T-helper 17 cell (primary cell): ENCODE measurements at regions not wholly inside any gene's neighbourhood (a gene's known extent, or its start where the extent isn't known, plus 50 kb on each side); places are given as distances from the start of the nearest gene placed in this dataset.

ENCODE experiments used
- ATAC-seq: fragments of 150-1000 bp; cut with Tn5 transposase; 2 replicates; pipeline ENCODE4 v1.10.0; 2021; ENCODE audit warnings: mild to moderate bottlenecking, moderate library complexity
- DNase-seq, 3 donors: peaks; one replicate each; pipeline versions ENCODE4 v3.0.0 to v3.0.0-alpha.2; 2020 to 2021
- H3K9me3 ChIP-seq: one replicate; pipeline ENCODE4 v1.7.0; 2013; ENCODE audit warnings: low read length, mild to moderate bottlenecking; ENCODE audit not compliant: control insufficient read depth, poor library complexity, severe bottlenecking
- H3K27ac Mint-ChIP-seq: one replicate; pipeline ENCODE4 v1.8.0; 2022; ENCODE audit warnings: mild to moderate bottlenecking, moderate library complexity, mixed read lengths
- H3K27me3 Mint-ChIP-seq: one replicate; pipeline ENCODE4 v1.8.0; 2022; ENCODE audit warnings: mixed read lengths
- H3K36me3 Mint-ChIP-seq: one replicate; pipeline ENCODE4 v1.8.0; 2022; ENCODE audit warnings: low read depth, mixed read lengths
- H3K4me1 Mint-ChIP-seq: one replicate; pipeline ENCODE4 v1.8.0; 2022; ENCODE audit warnings: mild to moderate bottlenecking, mixed read lengths
- H3K4me3 Mint-ChIP-seq: one replicate; pipeline ENCODE4 v1.8.0; 2022; ENCODE audit warnings: mild to moderate bottlenecking, moderate library complexity, mixed read lengths

DNA sequence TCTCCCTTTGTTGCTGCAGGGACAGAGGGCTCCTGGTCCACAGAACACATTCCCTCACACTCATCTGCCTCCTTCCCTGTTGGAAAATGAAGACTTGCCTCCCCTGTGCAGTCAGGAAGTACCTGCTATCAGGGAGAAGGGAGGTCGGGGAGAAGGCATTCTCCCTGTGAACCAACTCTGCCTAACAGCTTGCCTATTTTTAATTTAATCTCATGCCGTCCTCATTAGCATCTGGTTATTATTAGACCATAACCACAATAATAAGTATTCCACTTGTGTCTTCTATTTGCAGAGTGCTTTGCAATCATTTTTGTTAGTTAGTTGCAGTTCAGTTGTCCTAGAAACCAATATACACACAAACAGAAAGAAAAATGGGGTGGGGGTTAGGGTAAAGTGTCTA, 232.6 kb upstream of the SKOR2 start:
- DNase-seq, result no peak
- Mint-ChIP-seq H3K4me1 (no peaks in the 10 kb centered on the region), H3K36me3 (no peaks in the 10 kb centered on the region)

DNA sequence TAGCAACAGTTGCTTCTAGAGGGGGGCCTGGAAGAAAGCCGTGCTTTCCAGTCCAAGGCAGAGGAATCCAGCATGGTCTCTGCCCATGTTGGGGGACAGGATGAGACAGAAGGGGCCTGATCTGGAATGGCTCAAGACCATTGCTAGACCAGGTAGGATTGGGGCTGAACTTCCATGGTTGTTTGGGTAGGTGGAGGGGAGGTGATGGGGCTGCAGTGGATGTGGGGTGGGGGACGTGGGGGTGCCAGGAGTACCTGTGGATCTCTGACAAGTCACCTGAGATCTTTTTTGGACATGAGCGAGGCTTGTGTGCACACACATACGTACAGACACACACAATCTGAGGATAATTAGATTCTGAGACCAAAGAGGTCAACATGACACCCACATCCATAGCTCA, 228.7 kb upstream of the SKOR2 start:
- no peak overlapping the region for H3K4me3 Mint-ChIP-seq
- no peak for ATAC-seq
- no peak overlapping the region for H3K27ac Mint-ChIP-seq
- no peak for DNase-seq
- peaks cover 44% of the 10 kb centered on the region for H3K27me3 Mint-ChIP-seq
- no peaks in the 10 kb centered on the region for H3K9me3 ChIP-seq
- H3K36me3 Mint-ChIP-seq, result no peaks in the 10 kb centered on the region
- H3K4me1 Mint-ChIP-seq, result no peaks in the 10 kb centered on the region

More for the DNA sequence above, 232.6 kb upstream of the SKOR2 start:
- H3K9me3 ChIP-seq, result no peaks in the 10 kb centered on the region
- ATAC-seq, result no peak
- Mint-ChIP-seq H3K27ac (no peak overlapping the region), H3K4me3 (no peak overlapping the region), H3K27me3 (peaks cover 46% of the 10 kb centered on the region)

DNA sequence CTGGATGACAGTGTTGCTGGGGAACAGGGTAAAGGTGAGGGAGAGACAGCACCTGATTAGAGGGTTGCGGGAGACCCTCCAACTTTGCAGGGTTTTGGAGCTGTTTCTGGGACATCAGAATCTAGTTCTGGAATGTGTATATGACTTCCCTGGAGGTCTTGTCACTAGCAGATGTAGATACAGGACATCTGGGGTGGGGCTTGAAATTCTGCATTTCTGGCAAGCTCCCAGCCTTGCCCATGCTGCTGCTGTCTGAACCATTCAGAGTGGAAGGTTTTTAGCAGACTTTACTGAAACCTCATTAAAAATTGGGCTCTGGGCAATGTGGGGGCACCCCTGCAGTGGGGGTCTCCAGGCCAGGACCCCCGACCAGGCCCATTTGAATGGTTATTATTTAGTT, 220.3 kb upstream of the SKOR2 start:
- H3K9me3 ChIP-seq, result no peaks in the 10 kb centered on the region
- Mint-ChIP-seq H3K36me3 (no peaks in the 10 kb centered on the region), H3K4me1 (no peaks in the 10 kb centered on the region), H3K4me3 (no peak overlapping the region), H3K27me3 (peaks cover 12% of the 10 kb centered on the region), H3K27ac (no peak overlapping the region)
- ATAC-seq (no peak), DNase-seq (no peak)

GRCh38 chr18:47470941-47471340, 219.5 kb upstream of the SKOR2 start:
- Mint-ChIP-seq H3K36me3 (no peaks in the 10 kb centered on the region), H3K27ac (no peak overlapping the region), H3K4me3 (no peak overlapping the region), H3K4me1 (no peaks in the 10 kb centered on the region), H3K27me3 (peaks cover 12% of the 10 kb centered on the region)
- no peaks in the 10 kb centered on the region for H3K9me3 ChIP-seq
- ATAC-seq (no peak), DNase-seq (no peak)

- Mint-ChIP-seq H3K4me3 (no peak overlapping the region), H3K27ac (no peak overlapping the region), H3K36me3 (no peaks in the 10 kb centered on the region), H3K4me1 (no peaks in the 10 kb centered on the region), H3K27me3 (peaks cover 7% of the 10 kb centered on the region)
- no peaks in the 10 kb centered on the region for H3K9me3 ChIP-seq
- DNase-seq (no peak), ATAC-seq (no peak)
Measured at GRCh38 chr18:47469576-47469975, 218.1 kb upstream of the SKOR2 start.

- Mint-ChIP-seq H3K27me3 (no peaks in the 10 kb centered on the region), H3K4me1 (no peaks in the 10 kb centered on the region), H3K4me3 (no peak overlapping the region), H3K27ac (no peak overlapping the region), H3K36me3 (no peaks in the 10 kb centered on the region)
- ATAC-seq (no peak), DNase-seq (no peak)
- H3K9me3 ChIP-seq, result no peaks in the 10 kb centered on the region
Measured at GRCh38 chr18:47461977-47462376, 210.5 kb upstream of the SKOR2 start.

DNA sequence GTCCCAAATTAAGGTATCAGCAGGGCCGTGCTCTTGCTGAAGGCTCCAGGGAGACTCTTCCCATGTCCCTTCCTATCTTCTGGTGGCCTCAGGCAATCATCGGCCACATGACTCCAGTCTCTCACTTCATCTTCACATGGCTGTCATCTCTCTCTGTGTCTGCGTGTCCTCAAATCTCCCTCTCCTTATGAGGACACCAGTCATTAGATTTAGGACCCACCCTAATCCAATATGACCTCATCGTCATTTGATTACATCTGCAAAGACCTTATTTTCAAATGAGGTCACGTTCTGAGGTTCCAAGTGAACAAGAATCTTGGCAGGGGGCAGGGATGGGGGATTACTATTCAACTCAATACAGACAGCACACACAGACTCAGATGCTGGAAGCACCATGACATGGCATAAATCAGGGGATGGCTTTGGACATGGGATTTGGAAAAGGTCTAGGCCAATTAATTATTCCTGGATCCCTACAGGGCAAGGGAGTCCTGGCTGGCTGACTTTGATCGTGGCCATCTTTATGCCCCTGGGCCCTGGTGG, 210.0 kb upstream of the SKOR2 start:
- DNase-seq (no peak), ATAC-seq (no peak)
- Mint-ChIP-seq H3K4me1 (no peaks in the 10 kb centered on the region), H3K27me3 (no peaks in the 10 kb centered on the region), H3K36me3 (no peaks in the 10 kb centered on the region), H3K27ac (no peak overlapping the region), H3K4me3 (no peak overlapping the region)
- H3K9me3 ChIP-seq, result no peaks in the 10 kb centered on the region

DNA sequence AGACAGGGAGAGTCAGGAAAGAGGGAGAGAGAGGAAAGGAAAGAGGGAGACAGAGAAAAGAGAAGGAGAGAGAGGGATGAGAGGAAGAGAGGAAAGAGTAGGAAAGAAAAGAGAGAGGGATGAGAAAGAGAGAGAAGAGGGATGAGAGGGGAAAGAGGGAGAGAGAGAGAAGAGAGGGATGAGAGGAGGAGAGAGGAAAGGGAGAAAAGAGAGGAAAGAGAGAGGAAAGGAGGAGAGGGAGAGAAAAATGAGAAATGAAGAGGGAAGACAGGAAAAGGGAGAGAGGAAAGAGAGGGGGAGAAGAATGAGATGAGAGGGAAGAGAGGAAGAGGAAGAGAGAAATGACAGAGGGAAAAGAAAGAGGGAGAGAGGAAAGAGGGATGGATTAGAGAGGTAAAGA, 207.0 kb upstream of the SKOR2 start:
- H3K27ac Mint-ChIP-seq, result no peak overlapping the region
- ATAC-seq (no peak), DNase-seq (no peak)
- H3K4me1 Mint-ChIP-seq, result no peaks in the 10 kb centered on the region
- no peak overlapping the region for H3K4me3 Mint-ChIP-seq
- no peaks in the 10 kb centered on the region for H3K36me3 Mint-ChIP-seq
- peaks cover under 1% of the 10 kb centered on the region for H3K27me3 Mint-ChIP-seq
- no peaks in the 10 kb centered on the region for H3K9me3 ChIP-seq

DNA sequence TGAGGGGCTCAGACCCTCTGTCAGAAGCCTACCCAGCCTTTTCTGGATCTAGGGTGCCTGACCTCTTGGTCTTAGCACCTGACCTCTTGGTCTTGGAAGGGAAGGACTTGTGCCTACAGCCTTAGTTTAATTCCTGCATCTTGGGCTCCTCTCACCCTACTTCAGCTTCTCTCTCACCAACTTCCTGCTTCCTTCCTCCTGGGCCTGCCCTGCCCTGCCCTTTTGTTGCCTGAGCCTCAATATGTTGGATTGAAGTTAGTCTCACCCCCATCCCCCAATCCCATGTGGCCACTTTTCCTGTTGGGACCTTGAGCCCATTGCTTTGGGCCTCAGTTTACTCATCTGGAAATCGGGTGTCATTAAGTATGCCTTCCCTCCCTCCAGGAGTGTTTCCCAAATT, 206.2 kb upstream of the SKOR2 start:
- H3K4me1 Mint-ChIP-seq, result no peaks in the 10 kb centered on the region
- ATAC-seq (no peak), DNase-seq (no peak)
- no peak overlapping the region for H3K27ac Mint-ChIP-seq
- H3K36me3 Mint-ChIP-seq, result no peaks in the 10 kb centered on the region
- H3K4me3 Mint-ChIP-seq, result no peak overlapping the region
- peaks cover 4% of the 10 kb centered on the region for H3K27me3 Mint-ChIP-seq
- no peaks in the 10 kb centered on the region for H3K9me3 ChIP-seq

DNA sequence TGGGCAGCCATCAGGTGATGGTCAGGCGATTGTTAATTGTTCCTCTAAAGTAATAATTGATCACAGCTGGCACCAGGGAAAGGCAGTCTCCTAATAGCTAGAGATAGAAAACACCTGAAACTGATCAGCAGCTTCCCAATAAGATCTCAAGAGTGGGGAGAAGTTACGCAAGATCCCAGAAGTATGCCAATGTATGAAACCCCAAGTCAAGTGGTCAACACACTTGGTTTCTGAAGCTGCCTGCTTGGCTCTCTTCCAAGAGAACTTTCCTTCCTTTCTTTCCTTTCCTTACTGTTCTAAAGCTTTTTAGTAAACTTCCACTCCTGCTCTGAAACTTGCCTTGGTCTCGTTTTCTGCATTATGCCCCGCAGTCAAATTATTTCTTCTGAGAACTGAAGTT, 201.6 kb upstream of the SKOR2 start:
- no peak overlapping the region for H3K27ac Mint-ChIP-seq
- H3K4me3 Mint-ChIP-seq, result no peak overlapping the region
- H3K4me1 Mint-ChIP-seq, result no peaks in the 10 kb centered on the region
- ATAC-seq (no peak), DNase-seq (no peak)
- no peaks in the 10 kb centered on the region for H3K9me3 ChIP-seq
- H3K36me3 Mint-ChIP-seq, result no peaks in the 10 kb centered on the region
- peaks cover 9% of the 10 kb centered on the region for H3K27me3 Mint-ChIP-seq

DNA sequence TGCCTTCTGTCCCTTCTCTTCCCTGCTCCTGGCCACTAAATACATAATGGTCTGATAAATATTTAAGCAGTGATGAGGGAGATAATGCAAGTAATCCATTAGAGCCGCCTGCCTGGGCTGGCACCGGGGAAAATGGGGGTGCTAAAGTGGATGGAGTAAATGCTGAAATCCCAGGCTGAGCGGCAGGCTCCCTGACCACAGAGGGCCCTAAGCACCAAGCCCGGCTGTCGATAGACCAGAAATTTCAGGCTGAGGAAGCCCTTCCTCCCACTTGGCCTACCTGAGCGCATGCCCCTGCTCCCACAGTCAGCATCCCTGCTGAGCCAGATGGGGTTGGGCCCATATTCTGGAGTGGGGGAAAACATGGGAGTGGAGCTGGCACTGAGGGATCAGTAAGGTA, 197.5 kb upstream of the SKOR2 start:
- Mint-ChIP-seq H3K4me1 (no peaks in the 10 kb centered on the region), H3K36me3 (no peaks in the 10 kb centered on the region), H3K27me3 (peaks cover 9% of the 10 kb centered on the region), H3K27ac (no peak overlapping the region), H3K4me3 (no peak overlapping the region)
- no peaks in the 10 kb centered on the region for H3K9me3 ChIP-seq
- ATAC-seq (no peak), DNase-seq (no peak)

DNA sequence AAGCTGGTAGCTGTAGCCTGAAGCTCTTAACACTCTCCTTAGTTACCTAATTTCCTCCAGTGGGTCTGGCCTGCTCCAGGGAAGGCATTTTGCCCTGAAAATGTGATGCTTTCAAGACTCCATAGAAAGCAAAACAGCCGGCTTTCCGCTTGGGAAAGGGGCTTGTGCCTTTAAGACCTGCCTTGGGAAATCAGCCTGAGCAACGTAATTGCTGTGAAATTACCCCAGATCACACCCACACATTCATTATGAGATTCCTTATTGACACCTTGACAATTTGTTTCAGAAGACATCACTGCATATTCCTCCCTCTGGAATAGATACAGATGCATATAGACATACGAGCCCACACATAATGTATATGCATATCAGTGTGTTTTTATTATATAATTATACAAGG, 190.5 kb upstream of the SKOR2 start:
- Mint-ChIP-seq H3K27me3 (peaks cover 5% of the 10 kb centered on the region), H3K4me1 (no peaks in the 10 kb centered on the region), H3K4me3 (no peak overlapping the region), H3K36me3 (no peaks in the 10 kb centered on the region), H3K27ac (no peak overlapping the region)
- ATAC-seq, result no peak
- DNase-seq, result no peak
- H3K9me3 ChIP-seq, result no peaks in the 10 kb centered on the region

DNA sequence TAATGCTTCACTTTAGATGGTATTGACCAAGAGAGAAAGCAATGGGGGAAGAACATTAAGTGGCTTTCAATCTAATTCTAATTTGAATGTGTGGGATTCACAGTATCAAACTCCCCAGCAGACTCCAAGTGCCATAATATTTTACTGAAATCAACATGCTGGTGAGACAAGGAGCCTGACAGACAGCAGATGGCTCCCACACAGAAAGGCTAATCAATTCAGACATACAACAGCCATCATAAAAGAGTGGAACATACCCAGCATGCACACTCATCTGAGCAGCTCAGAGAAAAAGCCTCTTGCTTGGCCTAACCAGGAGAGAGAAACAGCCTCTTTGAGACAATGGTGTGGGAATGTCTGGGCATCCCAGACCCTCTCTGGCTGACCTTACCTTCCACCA, 186.5 kb upstream of the SKOR2 start:
- Mint-ChIP-seq H3K4me1 (no peaks in the 10 kb centered on the region), H3K4me3 (no peak overlapping the region), H3K27me3 (peaks cover 7% of the 10 kb centered on the region), H3K36me3 (no peaks in the 10 kb centered on the region), H3K27ac (no peak overlapping the region)
- ATAC-seq, result no peak
- H3K9me3 ChIP-seq, result no peaks in the 10 kb centered on the region
- DNase-seq, result no peak

- no peaks in the 10 kb centered on the region for H3K9me3 ChIP-seq
- DNase-seq, result no peak
- H3K4me3 Mint-ChIP-seq, result no peak overlapping the region
- H3K4me1 Mint-ChIP-seq, result no peaks in the 10 kb centered on the region
- H3K36me3 Mint-ChIP-seq, result no peaks in the 10 kb centered on the region
- no peak overlapping the region for H3K27ac Mint-ChIP-seq
- no peak for ATAC-seq
- peaks cover 7% of the 10 kb centered on the region for H3K27me3 Mint-ChIP-seq
Measured at GRCh38 chr18:47436871-47437270, 185.4 kb upstream of the SKOR2 start.
